Lung (tissue), 11 donors: ENCODE measurements at regions not wholly inside any gene's neighbourhood (a gene's known extent, or its start where the extent isn't known, plus 50 kb on each side); places are given as distances from the start of the nearest gene placed in this dataset.

Source experiments
- ATAC-seq: fragments of 200-7000 bp; cut with Tn5 transposase; one replicate; pipeline ENCODE4 v1.9.1; 2020; ENCODE audit warnings: moderate number of reproducible peaks; ENCODE audit not compliant: insufficient read depth, low FRiP score
- DNase-seq, 3 donors: peaks; one replicate each; pipeline ENCODE4 v3.0.0-alpha.2; 2013 to 2017
- H3K27ac ChIP-seq, 2 donors: one replicate each; pipeline ENCODE4 v1.5.1; 2013; ENCODE audit warnings: mild to moderate bottlenecking in 2 of 2, moderate library complexity in 2 of 2, control low read depth in 1 of 2, inconsistent platforms in 1 of 2, low read depth in 1 of 2, low read length in 1 of 2
- H3K27me3 ChIP-seq, 3 donors: one replicate each; pipeline ENCODE4 v1.5.1; 2013; ENCODE audit warnings: low read length in 2 of 3; ENCODE audit not compliant: control insufficient read depth in 3 of 3, insufficient read depth in 3 of 3
- H3K36me3 ChIP-seq, 4 donors: one replicate each; pipeline ENCODE4 v1.5.1; 2013; ENCODE audit warnings: low read length in 4 of 4, mild to moderate bottlenecking in 1 of 4, moderate library complexity in 1 of 4; ENCODE audit not compliant: control insufficient read depth in 4 of 4, insufficient read depth in 4 of 4
- H3K4me1 ChIP-seq, 5 donors: one replicate each; pipeline ENCODE4 v1.5.1; 2013; ENCODE audit warnings: low read length in 5 of 5, mild to moderate bottlenecking in 2 of 5, moderate library complexity in 1 of 5; ENCODE audit not compliant: control insufficient read depth in 5 of 5, insufficient read depth in 5 of 5
- H3K4me3 ChIP-seq: one replicate; pipeline ENCODE4 v1.5.1; 2013; ENCODE audit warnings: mild to moderate bottlenecking, control low read depth, moderate library complexity
- H3K9ac ChIP-seq, 2 donors: one replicate each; pipeline ENCODE4 v1.5.1; 2013; ENCODE audit warnings: low read length in 2 of 2, control low read depth in 1 of 2; ENCODE audit not compliant: insufficient read depth in 1 of 2
- H3K9me3 ChIP-seq, 4 donors: one replicate each; pipeline ENCODE4 v1.5.1; 2013; ENCODE audit warnings: low read length in 3 of 4, mild to moderate bottlenecking in 1 of 4, moderate library complexity in 1 of 4; ENCODE audit not compliant: control insufficient read depth in 4 of 4, insufficient read depth in 3 of 4
- WGBS, 2 donors: extraction: QIAGEN DNeasy Blood & Tissue Kit; methylation state at CpG; one replicate each; pipeline ENCODE4 v1.1.7; 2013; 5-methylcytosine and 5-hydroxymethylcytosine counted together
- TF ChIP-seq, protein P1 (sequence below): IDR thresholded peaks from 2 replicates; pipeline ENCODE4 v1.5.1; 2012; ENCODE audit warnings: mild to moderate bottlenecking; ENCODE audit errors: control extremely low read depth, extremely low read depth
- donor health status: control.
- donor health status: control.
- donor health status: Bipolar disorder and iron deficiency.
- donor health status: healthy.
- donor health status: DM: yes; HTN: yes; CAD: no.

DNA sequence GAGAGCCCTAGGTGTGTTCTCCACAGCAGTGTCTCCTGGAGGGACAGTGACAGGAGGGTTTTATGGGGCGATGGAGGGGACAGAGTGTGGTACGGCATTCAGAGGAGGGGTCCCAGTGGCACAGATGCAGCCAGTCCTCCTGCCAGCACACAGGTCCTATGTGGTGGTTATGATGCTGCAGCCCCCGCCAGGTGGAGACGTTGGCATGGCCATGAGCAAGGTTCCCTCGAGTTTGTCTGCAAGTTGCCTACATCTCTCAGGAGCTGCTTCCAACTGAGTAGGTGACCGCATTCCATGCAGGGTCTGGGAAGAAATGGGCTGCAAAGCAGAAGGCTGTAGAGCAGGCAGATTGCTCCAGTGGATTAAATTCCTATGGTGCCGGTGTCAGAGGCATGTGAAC, 646.0 kb downstream of the TBC1D22A start:
- Histone ChIP-seq H3K27ac (no peak overlapping the region), H3K36me3 (no peaks in the 10 kb centered on the region), H3K9me3 (peaks cover 0 to 2% (median 0%) of the 10 kb centered on the region in 4 donors), H3K4me1 (no peaks in the 10 kb centered on the region), H3K4me3 (no peak overlapping the region), H3K9ac (no peak overlapping the region), H3K27me3 (peaks cover 0 to 2% (median 0%) of the 10 kb centered on the region in 3 donors)
- 76 to 84% methylated on average over 7 of the region's 7 CpGs for WGBS, 2 donors
- ATAC-seq (no peak), DNase-seq (no peak)
- TF ChIP-seq, protein P1, sequence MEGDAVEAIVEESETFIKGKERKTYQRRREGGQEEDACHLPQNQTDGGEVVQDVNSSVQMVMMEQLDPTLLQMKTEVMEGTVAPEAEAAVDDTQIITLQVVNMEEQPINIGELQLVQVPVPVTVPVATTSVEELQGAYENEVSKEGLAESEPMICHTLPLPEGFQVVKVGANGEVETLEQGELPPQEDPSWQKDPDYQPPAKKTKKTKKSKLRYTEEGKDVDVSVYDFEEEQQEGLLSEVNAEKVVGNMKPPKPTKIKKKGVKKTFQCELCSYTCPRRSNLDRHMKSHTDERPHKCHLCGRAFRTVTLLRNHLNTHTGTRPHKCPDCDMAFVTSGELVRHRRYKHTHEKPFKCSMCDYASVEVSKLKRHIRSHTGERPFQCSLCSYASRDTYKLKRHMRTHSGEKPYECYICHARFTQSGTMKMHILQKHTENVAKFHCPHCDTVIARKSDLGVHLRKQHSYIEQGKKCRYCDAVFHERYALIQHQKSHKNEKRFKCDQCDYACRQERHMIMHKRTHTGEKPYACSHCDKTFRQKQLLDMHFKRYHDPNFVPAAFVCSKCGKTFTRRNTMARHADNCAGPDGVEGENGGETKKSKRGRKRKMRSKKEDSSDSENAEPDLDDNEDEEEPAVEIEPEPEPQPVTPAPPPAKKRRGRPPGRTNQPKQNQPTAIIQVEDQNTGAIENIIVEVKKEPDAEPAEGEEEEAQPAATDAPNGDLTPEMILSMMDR, result no peak

DNA sequence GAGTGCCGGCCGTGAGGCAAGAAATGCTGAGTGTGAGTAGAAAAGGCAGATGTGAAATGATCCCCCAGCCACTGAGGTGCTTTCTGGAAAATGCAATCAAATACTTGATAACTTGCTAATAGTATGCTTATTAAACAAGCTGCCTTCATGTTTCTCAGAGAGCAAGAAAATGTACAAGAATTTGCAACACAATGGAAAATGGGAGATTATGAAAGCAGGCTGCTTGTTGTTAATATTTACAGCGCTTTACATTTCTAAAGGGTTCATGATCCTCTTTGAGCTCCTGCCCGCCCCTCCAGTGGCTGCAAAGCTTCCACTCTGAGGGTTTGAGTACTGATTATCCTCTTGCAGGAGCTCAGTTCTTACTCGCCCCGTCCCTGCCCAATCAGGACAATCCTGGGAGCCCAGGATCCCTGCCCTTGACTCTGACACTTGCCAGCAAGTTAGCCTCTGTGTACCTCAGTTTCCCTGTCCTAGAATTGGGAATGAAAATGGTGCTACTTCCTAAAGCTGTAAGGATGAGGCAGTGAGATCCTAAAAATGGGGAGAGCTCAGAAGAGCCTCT, 645.1 kb downstream of the TBC1D22A start:
- no peaks in the 10 kb centered on the region for H3K4me1 ChIP-seq
- WGBS, 2 donors, result 65 to 72% methylated on average over 6 of the region's 6 CpGs
- H3K27me3 ChIP-seq, result peaks cover 0 to 2% (median 0%) of the 10 kb centered on the region in 3 donors
- peaks cover 0 to 2% (median 0%) of the 10 kb centered on the region in 4 donors for H3K9me3 ChIP-seq
- no peak overlapping the region for H3K9ac ChIP-seq
- DNase-seq (no peak), ATAC-seq (no peak)
- H3K36me3 ChIP-seq, result no peaks in the 10 kb centered on the region
- TF ChIP-seq, protein P1, result no peak
- no peak overlapping the region for H3K4me3 ChIP-seq
- H3K27ac ChIP-seq, result no peak overlapping the region

DNA sequence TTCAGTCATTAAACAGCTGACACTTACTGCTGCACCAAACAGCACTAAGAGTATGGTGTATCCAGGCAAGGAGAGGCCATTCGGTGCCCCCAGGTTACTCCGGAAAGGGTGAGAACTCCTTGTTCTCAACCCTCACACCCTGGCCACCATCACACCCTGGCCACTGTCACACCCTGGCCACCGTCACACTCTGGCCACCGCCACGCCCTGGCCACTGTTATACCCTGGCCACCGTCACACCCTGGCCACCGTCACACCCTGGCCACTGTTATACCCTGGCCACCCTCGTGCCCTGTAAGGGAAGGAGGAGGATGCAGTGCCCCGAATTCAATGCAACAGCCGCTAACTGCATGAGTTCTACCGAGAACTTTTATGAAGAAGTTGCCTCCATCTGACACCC, 644.4 kb downstream of the TBC1D22A start:
- Histone ChIP-seq H3K27me3 (peaks cover 0 to 2% (median 0%) of the 10 kb centered on the region in 3 donors), H3K4me1 (no peaks in the 10 kb centered on the region), H3K9me3 (peaks cover 0 to 2% (median 0%) of the 10 kb centered on the region in 4 donors), H3K4me3 (no peak overlapping the region), H3K36me3 (no peaks in the 10 kb centered on the region), H3K9ac (no peak overlapping the region), H3K27ac (no peak overlapping the region)
- 86 to 88% methylated on average over 11 of the region's 11 CpGs for WGBS, 2 donors
- TF ChIP-seq, protein P1, result no peak
- DNase-seq (no peak), ATAC-seq (no peak)
